ENCODE measurements at regions not wholly inside any gene's neighbourhood (a gene's known extent, or its start where the extent isn't known, plus 50 kb on each side); places are given as distances from the start of the nearest gene placed in this dataset.
A peak's percentile ranks its signal among the peaks of the same experiment; 100 is the strongest.

GRCh38 chr9:26747611-26748010, 145.0 kb downstream of the CAAP1 start:
- no peaks in the 10 kb centered on the region for H3K27me3 ChIP-seq (replicated peaks in 1 of 4; ENCODE audit: control insufficient read depth in 3 of 4, extremely low read depth in 1 of 4, insufficient read depth in 3 of 4, low read length in 3 of 4)
- no peak overlapping the region for H2AFZ ChIP-seq (ENCODE audit: low read length)
- H4K20me1 ChIP-seq (replicated peaks in 1 of 2; ENCODE audit: control insufficient read depth in 1 of 2, insufficient read depth in 2 of 2, low read length in 2 of 2) = no peaks in the 10 kb centered on the region
- H2BK12ac ChIP-seq (ENCODE audit: low read depth, low read length) = peak overlapping the region; percentile 56; the same call in 1 of the 2 replicates
- H3K23me2 ChIP-seq (ENCODE audit: low read depth, low read length) = no peaks in the 10 kb centered on the region
- H3K9me3 ChIP-seq (ENCODE audit: insufficient read depth in 2 of 2, low read depth in 1 of 2, low read length in 1 of 2) = no peaks in the 10 kb centered on the region; a peak in 1 of 4 replicates
- H3K27ac ChIP-seq (ENCODE audit: low read depth, low read length) = no peak overlapping the region
- H4K8ac ChIP-seq (ENCODE audit: extremely low read depth, insufficient read depth, low read length) = no peak overlapping the region
- FAIRE-seq (no peak), DNase-seq (ENCODE audit: low read depth in 1 of 2, low spot score in 2 of 2) (no peak)
- no peak overlapping the region for H3K56ac ChIP-seq (replicated peaks; ENCODE audit: insufficient read length, low read depth, low read length)
- peak overlapping the region; percentile 68 for H4K91ac ChIP-seq (replicated peaks; ENCODE audit: insufficient read length, low read length)
- peak overlapping the region; percentile 55; the same call in 1 of the 2 replicates for H2BK20ac ChIP-seq (ENCODE audit: low read length)
- H3K4me1 ChIP-seq (replicated peaks in 1 of 4; ENCODE audit: control insufficient read depth in 3 of 4, insufficient read depth in 4 of 4, low read length in 3 of 4) = peaks cover 0 to 10% (median 3%) of the 10 kb centered on the region in 4 experiments; a peak in 5 of 7 replicates
- no peak overlapping the region for H2AK5ac ChIP-seq (ENCODE audit: low read depth, low read length)
- H3K18ac ChIP-seq (ENCODE audit: extremely low read depth, low read length) = no peak overlapping the region
- no peaks in the 10 kb centered on the region for H3K36me3 ChIP-seq (ENCODE audit: control insufficient read depth in 2 of 4, insufficient read depth in 4 of 4, low read length in 3 of 4)
- no peak overlapping the region for H3K4ac ChIP-seq (replicated peaks; ENCODE audit: insufficient read length, low read depth, low read length)
- POLR2A ChIA-PET (ENCODE audit: partially characterized antibody) = interaction anchor here (1.6 kb wide), 1 partner anchor 11 kb away, joined by 6 read pairs; no protein-coding TSS in a partner anchor
- H3K9ac ChIP-seq (replicated peaks in 1 of 4; ENCODE audit: extremely low read depth in 1 of 4, low read depth in 3 of 4, low read length in 3 of 4) = no peak overlapping the region
- H2BK15ac ChIP-seq (ENCODE audit: low read length) = no peak overlapping the region
- no peaks in the 10 kb centered on the region for H3K79me2 ChIP-seq (ENCODE audit: control insufficient read depth in 1 of 2, insufficient read depth in 2 of 2, low read length in 2 of 2)
- H2BK120ac ChIP-seq (replicated peaks; ENCODE audit: low read depth, low read length) = peak overlapping the region; percentile 75
- H2BK5ac ChIP-seq (ENCODE audit: low read depth, low read length) = peak overlapping the region; percentile 2; the same call in 1 of the 2 replicates
- TF ChIP-seq ASH2L (IDR thresholded peaks at IDR 0.05; ENCODE audit: low read length) = peak; percentile 9
- TF ChIP-seq JUN (IDR thresholded peaks at IDR 0.05; ENCODE audit: low read depth, low read length) = no peak
- H3K4me2 ChIP-seq (ENCODE audit: insufficient read depth in 1 of 2, low read depth in 2 of 2, low read length in 2 of 2) = no peak overlapping the region
- CTCF ChIA-PET (ENCODE audit: partially characterized antibody) = interaction anchor here (1.5 to 2.2 kb wide), 2 partner anchors 10 to 229 kb away, joined by 3 to 8 read pairs; no protein-coding TSS in a partner anchor
- H4K5ac ChIP-seq (ENCODE audit: insufficient read length, low read depth, low read length) = no peak overlapping the region
- no peak overlapping the region for H3K23ac ChIP-seq (ENCODE audit: insufficient read length)
- H3K4me3 ChIP-seq (ENCODE audit: extremely low read depth in 1 of 4, insufficient read depth in 2 of 4, low read depth in 3 of 4, low read length in 4 of 4) = no peak overlapping the region
- 95% methylated on average over 4 of the region's 4 CpGs; no CpG with 5 or more reads in 1 of the 2 experiments for whole genome bisulfite sequencing, 2 experiments (ENCODE audit: extremely low coverage in 1 of 2, insufficient coverage in 1 of 2, insufficient read length in 1 of 2, insufficient replicate concordance in 2 of 2, low coverage in 1 of 2, low lambda C conversion rate in 2 of 2, missing lambda C conversion rate in 1 of 2)
- no peaks in the 10 kb centered on the region for H3K79me1 ChIP-seq (ENCODE audit: low read depth, low read length)
- H3K14ac ChIP-seq (ENCODE audit: insufficient read length) = no peak overlapping the region
